HCT116 (cell line): ENCODE measurements at regions not wholly inside any gene's neighbourhood (a gene's known extent, or its start where the extent isn't known, plus 50 kb on each side); places are given as distances from the start of the nearest gene placed in this dataset.

Source experiments
- ELF1 ChIP-seq: IDR thresholded peaks from 2 replicates; pipeline ENCODE4 v1.6.1; 2012; ENCODE audit warnings: low read depth, borderline replicate concordance
- EZH2phosphoT487 ChIP-seq: fragments of 200-600 bp; IDR thresholded peaks from 2 replicates; pipeline ENCODE4 v1.6.1; 2018; ENCODE audit warnings: antibody characterized with exemption, borderline replicate concordance
- JUND ChIP-seq: IDR thresholded peaks from 2 replicates; pipeline ENCODE4 v1.6.1; 2012
- MAX ChIP-seq: IDR thresholded peaks from 2 replicates; pipeline ENCODE4 v1.6.1; 2012
- POLR2A ChIP-seq: IDR thresholded peaks from 2 replicates; pipeline ENCODE4 v1.7.0; 2011; ENCODE audit warnings: borderline replicate concordance; ENCODE audit not compliant: insufficient read depth, insufficient read length; ENCODE audit errors: extremely low read depth
- POLR2AphosphoS5 ChIP-seq: IDR thresholded peaks from 2 replicates; pipeline ENCODE4 v1.6.1; 2011; ENCODE audit warnings: mild to moderate bottlenecking, low read depth, low read length, moderate library complexity
- RAD21 ChIP-seq: IDR thresholded peaks from 2 replicates; pipeline ENCODE4 v1.6.1; 2012; ENCODE audit warnings: low read depth, mild to moderate bottlenecking
- SIN3A ChIP-seq: IDR thresholded peaks from 2 replicates; pipeline ENCODE4 v1.6.1; 2012; ENCODE audit warnings: low read depth
- SRF ChIP-seq: IDR thresholded peaks from 2 replicates; pipeline ENCODE4 v1.6.1; 2012; ENCODE audit warnings: low read depth
- ZBTB33 ChIP-seq: IDR thresholded peaks from 2 replicates; pipeline ENCODE4 v1.6.1; 2011; ENCODE audit warnings: mild to moderate bottlenecking, low read length, moderate library complexity; ENCODE audit not compliant: insufficient replicate concordance; ENCODE audit errors: extremely low read depth
- ZFX ChIP-seq: fragments of 450-650 bp; IDR thresholded peaks from 2 replicates; pipeline ENCODE4 v1.6.1; 2017
- ZNF274 ChIP-seq: fragments of 200-500 bp; sonication (Bioruptor generic); IDR thresholded peaks from 2 replicates; pipeline ENCODE4 v1.6.1; 2014; ENCODE audit warnings: mild to moderate bottlenecking, low read depth, low read length, inconsistent platforms
- TF ChIP-seq, protein P1 (sequence below), 3 experiments: fragments of 200-600 bp in 1 of 3; sonication (generic) in 1 of 3; IDR thresholded peaks in 2 of 3; conservative IDR thresholded peaks in 1 of 3; 2 replicates each; pipeline ENCODE4 v1.5.1; 2012 to 2017; ENCODE audit warnings: low read depth in 2 of 3, low read length in 2 of 3, antibody characterized with exemption in 1 of 3, borderline replicate concordance in 1 of 3, control low read depth in 1 of 3, mild to moderate bottlenecking in 1 of 3, mixed read lengths in 1 of 3, mixed run types in 1 of 3, moderate library complexity in 1 of 3; ENCODE audit not compliant: insufficient read depth in 1 of 3

DNA sequence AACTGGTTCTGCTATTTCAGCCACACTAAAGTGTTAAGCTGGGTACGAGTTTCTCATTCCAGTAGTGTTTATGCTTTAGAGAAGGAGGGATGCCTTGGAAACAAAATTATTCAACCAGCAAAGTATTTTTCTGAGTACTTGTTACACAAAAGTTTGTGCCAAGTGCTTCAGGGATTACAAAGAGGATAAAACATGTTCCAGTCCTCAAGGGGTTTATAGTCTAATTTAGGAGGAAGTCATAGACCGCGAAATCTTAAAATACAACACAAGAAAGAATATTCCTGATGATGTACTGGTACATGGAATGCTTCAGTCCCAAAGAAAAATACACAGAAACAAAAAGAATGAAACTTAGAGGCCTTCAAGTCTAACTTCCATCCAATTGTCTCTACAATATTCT, 85.4 kb upstream of the NR4A3 start:
- TF ChIP-seq ZNF274 (no peak), ZFX (no peak), POLR2A (no peak), ZBTB33 (no peak), EZH2phosphoT487 (no peak), POLR2AphosphoS5 (no peak), SRF (no peak), MAX (no peak), ELF1 (no peak), SIN3A (no peak), RAD21 (no peak), JUND (no peak)
- TF ChIP-seq, protein P1, sequence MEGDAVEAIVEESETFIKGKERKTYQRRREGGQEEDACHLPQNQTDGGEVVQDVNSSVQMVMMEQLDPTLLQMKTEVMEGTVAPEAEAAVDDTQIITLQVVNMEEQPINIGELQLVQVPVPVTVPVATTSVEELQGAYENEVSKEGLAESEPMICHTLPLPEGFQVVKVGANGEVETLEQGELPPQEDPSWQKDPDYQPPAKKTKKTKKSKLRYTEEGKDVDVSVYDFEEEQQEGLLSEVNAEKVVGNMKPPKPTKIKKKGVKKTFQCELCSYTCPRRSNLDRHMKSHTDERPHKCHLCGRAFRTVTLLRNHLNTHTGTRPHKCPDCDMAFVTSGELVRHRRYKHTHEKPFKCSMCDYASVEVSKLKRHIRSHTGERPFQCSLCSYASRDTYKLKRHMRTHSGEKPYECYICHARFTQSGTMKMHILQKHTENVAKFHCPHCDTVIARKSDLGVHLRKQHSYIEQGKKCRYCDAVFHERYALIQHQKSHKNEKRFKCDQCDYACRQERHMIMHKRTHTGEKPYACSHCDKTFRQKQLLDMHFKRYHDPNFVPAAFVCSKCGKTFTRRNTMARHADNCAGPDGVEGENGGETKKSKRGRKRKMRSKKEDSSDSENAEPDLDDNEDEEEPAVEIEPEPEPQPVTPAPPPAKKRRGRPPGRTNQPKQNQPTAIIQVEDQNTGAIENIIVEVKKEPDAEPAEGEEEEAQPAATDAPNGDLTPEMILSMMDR (IDR thresholded peaks at IDR 0.05 in 2 of 3, conservative IDR thresholded peaks at IDR 0.05 in 1 of 3; ENCODE audit: borderline replicate concordance in 1 of 3, insufficient read depth in 1 of 3, low read depth in 2 of 3, low read length in 2 of 3) = no peak
